HFFc6 (cell line): ENCODE measurements at regions not wholly inside any gene's neighbourhood (a gene's known extent, or its start where the extent isn't known, plus 50 kb on each side); places are given as distances from the start of the nearest gene placed in this dataset.

Experiments used
- DNase-seq: peaks from one replicate; pipeline ENCODE4 v3.0.0-alpha.2; 2018
- H3K27ac Mint-ChIP-seq: 2 replicates; pipeline ENCODE4 v1.8.0; 2020; ENCODE audit warnings: mild to moderate bottlenecking, mixed read lengths
- H3K27me3 Mint-ChIP-seq: 2 replicates; pipeline ENCODE4 v1.8.0; 2021; ENCODE audit warnings: mild to moderate bottlenecking, moderate library complexity, mixed read lengths; ENCODE audit not compliant: insufficient read depth
- H3K36me3 Mint-ChIP-seq: 2 replicates; pipeline ENCODE4 v1.8.0; 2021; ENCODE audit warnings: low read depth, mixed read lengths
- H3K4me1 Mint-ChIP-seq: 2 replicates; pipeline ENCODE4 v1.8.0; 2020; ENCODE audit warnings: low read depth, mixed read lengths
- H3K4me3 Mint-ChIP-seq: 2 replicates; pipeline ENCODE4 v1.8.0; 2020; ENCODE audit warnings: mild to moderate bottlenecking, moderate library complexity, mixed read lengths
- H3K9me3 Mint-ChIP-seq: 2 replicates; pipeline ENCODE4 v1.8.0; 2020; ENCODE audit warnings: mild to moderate bottlenecking, mixed read lengths
- CTCF ChIP-seq: fragments of 200-600 bp; sonication (generic); IDR thresholded peaks from 2 replicates; pipeline ENCODE4 v1.5.0; 2021; ENCODE audit warnings: antibody characterized with exemption, mild to moderate bottlenecking

GRCh38 chrX:81857192-81857591 is 655.3 kb downstream of the SH3BGRL start:
- Mint-ChIP-seq H3K4me3 (no peak overlapping the region), H3K36me3 (no peaks in the 10 kb centered on the region), H3K4me1 (no peaks in the 10 kb centered on the region), H3K9me3 (peaks cover 8% of the 10 kb centered on the region), H3K27ac (no peak overlapping the region), H3K27me3 (no peaks in the 10 kb centered on the region)
- no peak for DNase-seq
- TF ChIP-seq CTCF = no peak

GRCh38 chrX:81866873-81867272 is 665.0 kb downstream of the SH3BGRL start:
- Mint-ChIP-seq H3K27ac (no peak overlapping the region), H3K4me3 (no peak overlapping the region), H3K9me3 (peaks cover 32% of the 10 kb centered on the region)

GRCh38 chrX:81868979-81869378 is 667.1 kb downstream of the SH3BGRL start:
- Mint-ChIP-seq H3K4me3 (no peak overlapping the region), H3K27me3 (peaks cover 2% of the 10 kb centered on the region; the same call in 1 of the 2 replicates), H3K9me3 (peaks cover 31% of the 10 kb centered on the region), H3K4me1 (no peaks in the 10 kb centered on the region), H3K27ac (no peak overlapping the region), H3K36me3 (no peaks in the 10 kb centered on the region)
- TF ChIP-seq CTCF = no peak
- no peak for DNase-seq

More at GRCh38 chrX:81866873-81867272, 665.0 kb downstream of the SH3BGRL start:
- no peaks in the 10 kb centered on the region for H3K36me3 Mint-ChIP-seq
- no peaks in the 10 kb centered on the region for H3K4me1 Mint-ChIP-seq
- no peak for DNase-seq
- peaks cover 2% of the 10 kb centered on the region; the same call in 1 of the 2 replicates for H3K27me3 Mint-ChIP-seq
- TF ChIP-seq CTCF = no peak

- no peak overlapping the region for H3K4me3 Mint-ChIP-seq
- no peak for DNase-seq
- peaks cover 2% of the 10 kb centered on the region; the same call in 1 of the 2 replicates for H3K27me3 Mint-ChIP-seq
- H3K9me3 Mint-ChIP-seq = peaks cover 8% of the 10 kb centered on the region; the same call in 1 of the 2 replicates
- H3K36me3 Mint-ChIP-seq = no peaks in the 10 kb centered on the region
- H3K4me1 Mint-ChIP-seq = no peaks in the 10 kb centered on the region
- no peak overlapping the region for H3K27ac Mint-ChIP-seq
- TF ChIP-seq CTCF = no peak
These were observed 672.9 kb downstream of the SH3BGRL start for GRCh38 chrX:81874807-81875206.

- no peak for TF ChIP-seq CTCF
- H3K4me3 Mint-ChIP-seq = no peak overlapping the region
These were observed 673.9 kb downstream of the SH3BGRL start for GRCh38 chrX:81875800-81876199.

GRCh38 chrX:81876437-81876836 is 674.5 kb downstream of the SH3BGRL start:
- TF ChIP-seq CTCF = no peak
- DNase-seq = no peak
- H3K9me3 Mint-ChIP-seq = 0 out of 2 replicates have a peak, but pooled peaks cover 3% of the 10 kb centered on the region
- H3K4me3 Mint-ChIP-seq = no peak overlapping the region
- no peaks in the 10 kb centered on the region for H3K36me3 Mint-ChIP-seq
- H3K27me3 Mint-ChIP-seq = peaks cover 2% of the 10 kb centered on the region; the same call in 1 of the 2 replicates
- H3K27ac Mint-ChIP-seq = no peak overlapping the region
- H3K4me1 Mint-ChIP-seq = no peaks in the 10 kb centered on the region

More at GRCh38 chrX:81875800-81876199, 673.9 kb downstream of the SH3BGRL start:
- H3K4me1 Mint-ChIP-seq = no peaks in the 10 kb centered on the region
- 0 out of 2 replicates have a peak, but pooled peaks cover 3% of the 10 kb centered on the region for H3K9me3 Mint-ChIP-seq
- peaks cover 2% of the 10 kb centered on the region; the same call in 1 of the 2 replicates for H3K27me3 Mint-ChIP-seq
- no peak overlapping the region for H3K27ac Mint-ChIP-seq
- no peak for DNase-seq
- no peaks in the 10 kb centered on the region for H3K36me3 Mint-ChIP-seq
